ENCODE measurements at regions not wholly inside any gene's neighbourhood (a gene's known extent, or its start where the extent isn't known, plus 50 kb on each side); places are given as distances from the start of the nearest gene placed in this dataset.

- Histone ChIP-seq H3K4me1 (ENCODE audit: control insufficient read depth, low read length) (peaks cover 29% of the 10 kb centered on the region), H3K9me3 (ENCODE audit: control insufficient read depth, insufficient read depth, low read length) (no peaks in the 10 kb centered on the region), H3K27me3 (ENCODE audit: control insufficient read depth, low read length) (no peaks in the 10 kb centered on the region), H3K4me3 (ENCODE audit: low read length) (no peak overlapping the region), H3K79me2 (ENCODE audit: control insufficient read depth, low read length) (no peaks in the 10 kb centered on the region), H3K36me3 (ENCODE audit: control insufficient read depth, low read length) (no peaks in the 10 kb centered on the region), H3F3A (ENCODE audit: control insufficient read depth, insufficient read depth) (no peaks in the 10 kb centered on the region), H4K20me1 (ENCODE audit: control insufficient read depth, insufficient read depth, low read depth, low read length) (no peaks in the 10 kb centered on the region), H3K9me2 (replicated peaks; ENCODE audit: control insufficient read depth, low read length) (no peaks in the 10 kb centered on the region), H3K27ac (ENCODE audit: low read depth, low read length) (no peak overlapping the region), H3K4me2 (ENCODE audit: low read length) (no peak overlapping the region)
- no peak for TF ChIP-seq EZH2phosphoT487 (IDR thresholded peaks at IDR 0.05; ENCODE audit: borderline replicate concordance, low read length)
- TF ChIP-seq CTCF (IDR thresholded peaks at IDR 0.05; ENCODE audit: low read depth, low read length, poor library complexity, severe bottlenecking): no peak
Observed at GRCh38 chr3:181930105-181930504, 218.4 kb downstream of the SOX2 start.

DNA sequence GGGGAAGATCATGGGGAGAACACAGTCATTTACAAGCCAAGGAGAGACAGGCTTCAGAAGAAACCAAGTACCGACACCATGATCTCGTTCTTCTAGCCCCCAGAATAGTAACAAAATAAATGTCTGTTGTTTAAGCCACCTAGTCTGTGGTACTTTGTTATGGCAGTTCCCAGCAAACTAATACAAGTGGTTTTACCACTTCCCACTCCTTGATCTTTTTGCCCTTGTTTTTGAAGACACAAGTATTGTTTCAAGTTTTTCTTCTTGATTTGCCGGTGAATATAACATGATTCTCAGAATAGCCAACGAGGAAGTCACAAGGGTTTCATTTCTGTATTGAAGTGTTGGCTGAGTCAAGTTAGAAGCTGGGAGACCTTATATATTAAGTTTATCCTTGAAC is 220.3 kb downstream of the SOX2 start:
- H3K4me2 ChIP-seq (ENCODE audit: low read length): peak overlapping the region; percentile 41
- H3K36me3 ChIP-seq (ENCODE audit: control insufficient read depth, low read length): no peaks in the 10 kb centered on the region
- no peak overlapping the region for H3K27ac ChIP-seq (ENCODE audit: low read depth, low read length)
- no peaks in the 10 kb centered on the region for H3K9me3 ChIP-seq (ENCODE audit: control insufficient read depth, insufficient read depth, low read length)
- no peak for TF ChIP-seq EZH2phosphoT487 (IDR thresholded peaks at IDR 0.05; ENCODE audit: borderline replicate concordance, low read length)
- no peaks in the 10 kb centered on the region for H4K20me1 ChIP-seq (ENCODE audit: control insufficient read depth, insufficient read depth, low read depth, low read length)
- H3K4me3 ChIP-seq (ENCODE audit: low read length): peak overlapping the region; percentile 23; the same call in 1 of the 2 replicates
- H3K27me3 ChIP-seq (ENCODE audit: control insufficient read depth, low read length): no peaks in the 10 kb centered on the region
- peaks cover 29% of the 10 kb centered on the region for H3K4me1 ChIP-seq (ENCODE audit: control insufficient read depth, low read length)
- no peaks in the 10 kb centered on the region for H3K9me2 ChIP-seq (replicated peaks; ENCODE audit: control insufficient read depth, low read length)
- H3F3A ChIP-seq (ENCODE audit: control insufficient read depth, insufficient read depth): no peaks in the 10 kb centered on the region
- no peaks in the 10 kb centered on the region for H3K79me2 ChIP-seq (ENCODE audit: control insufficient read depth, low read length)

DNA sequence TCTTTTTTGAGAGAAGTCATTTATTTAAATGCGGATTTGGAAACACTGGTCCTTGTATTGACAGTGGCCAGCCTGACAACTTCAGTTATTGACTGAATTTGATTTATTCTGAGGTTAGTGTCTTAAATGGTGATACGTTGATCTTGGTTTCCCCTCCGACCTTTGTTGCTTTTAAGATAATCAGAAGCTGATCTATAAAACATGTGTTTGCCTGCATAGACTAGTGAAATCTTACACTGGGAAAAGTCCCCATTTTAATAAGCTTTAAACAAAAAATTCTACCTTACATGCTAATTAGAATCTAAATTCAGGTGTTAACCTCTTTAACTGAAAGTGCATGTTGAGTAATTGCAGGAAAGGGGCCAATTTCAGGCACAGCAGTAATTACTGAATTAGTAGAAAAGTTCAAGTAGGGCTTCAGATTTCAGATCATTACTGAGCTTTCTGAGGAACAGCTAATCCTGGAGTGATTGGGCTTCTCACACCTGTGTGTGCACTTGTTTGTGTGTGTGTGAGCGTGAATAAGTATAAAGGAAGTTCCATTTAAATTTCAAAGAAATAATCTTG is 221.4 kb downstream of the SOX2 start:
- Histone ChIP-seq H3K4me3 (ENCODE audit: low read length) (no peak overlapping the region), H4K20me1 (ENCODE audit: control insufficient read depth, insufficient read depth, low read depth, low read length) (no peaks in the 10 kb centered on the region), H3K36me3 (ENCODE audit: control insufficient read depth, low read length) (no peaks in the 10 kb centered on the region), H3K79me2 (ENCODE audit: control insufficient read depth, low read length) (no peaks in the 10 kb centered on the region), H3K9me2 (replicated peaks; ENCODE audit: control insufficient read depth, low read length) (no peaks in the 10 kb centered on the region), H3K4me2 (ENCODE audit: low read length) (peak overlapping the region; percentile 13; the same call in 1 of the 2 replicates), H3K4me1 (ENCODE audit: control insufficient read depth, low read length) (peaks cover 36% of the 10 kb centered on the region), H3F3A (ENCODE audit: control insufficient read depth, insufficient read depth) (no peaks in the 10 kb centered on the region), H3K9me3 (ENCODE audit: control insufficient read depth, insufficient read depth, low read length) (no peaks in the 10 kb centered on the region), H3K27me3 (ENCODE audit: control insufficient read depth, low read length) (no peaks in the 10 kb centered on the region), H3K27ac (ENCODE audit: low read depth, low read length) (no peak overlapping the region)
- no peak for TF ChIP-seq EZH2phosphoT487 (IDR thresholded peaks at IDR 0.05; ENCODE audit: borderline replicate concordance, low read length)
- no peak for TF ChIP-seq CTCF (IDR thresholded peaks at IDR 0.05; ENCODE audit: low read depth, low read length, poor library complexity, severe bottlenecking)

GRCh38 chr3:181935915-181936314 is 224.2 kb downstream of the SOX2 start:
- no peaks in the 10 kb centered on the region for H3K27me3 ChIP-seq (ENCODE audit: control insufficient read depth, low read length)
- peaks cover 37% of the 10 kb centered on the region for H3K4me1 ChIP-seq (ENCODE audit: control insufficient read depth, low read length)
- H3K4me3 ChIP-seq (ENCODE audit: low read length): no peak overlapping the region

More at GRCh38 chr3:181935915-181936314, 224.2 kb downstream of the SOX2 start:
- Histone ChIP-seq H4K20me1 (ENCODE audit: control insufficient read depth, insufficient read depth, low read depth, low read length) (no peaks in the 10 kb centered on the region), H3K79me2 (ENCODE audit: control insufficient read depth, low read length) (no peaks in the 10 kb centered on the region), H3K4me2 (ENCODE audit: low read length) (no peak overlapping the region), H3K9me3 (ENCODE audit: control insufficient read depth, insufficient read depth, low read length) (no peaks in the 10 kb centered on the region), H3K27ac (ENCODE audit: low read depth, low read length) (no peak overlapping the region), H3F3A (ENCODE audit: control insufficient read depth, insufficient read depth) (no peaks in the 10 kb centered on the region), H3K9me2 (replicated peaks; ENCODE audit: control insufficient read depth, low read length) (no peaks in the 10 kb centered on the region), H3K36me3 (ENCODE audit: control insufficient read depth, low read length) (no peaks in the 10 kb centered on the region)
- TF ChIP-seq EZH2phosphoT487 (IDR thresholded peaks at IDR 0.05; ENCODE audit: borderline replicate concordance, low read length) (no peak), CTCF (IDR thresholded peaks at IDR 0.05; ENCODE audit: low read depth, low read length, poor library complexity, severe bottlenecking) (no peak)
